Stimulated activated CD4-positive, alpha-beta T cell treated with anti-CD3 and anti-CD28 coated beads, Interleukin-1b, Interleukin-23, amount 100 ng/mL, for 1 hour (primary cell): ENCODE measurements at regions not wholly inside any gene's neighbourhood (a gene's known extent, or its start where the extent isn't known, plus 50 kb on each side); places are given as distances from the start of the nearest gene placed in this dataset.

ENCODE experiments used
- DNase-seq, 2 donors: peaks; one replicate each; pipeline ENCODE4 v3.0.0-alpha.2; 2020; ENCODE audit warnings: low read depth in 2 of 2

- no peak for DNase-seq
These were observed 556.6 kb upstream of the RGMA start for GRCh38 chr15:93645594-93645993.

GRCh38 chr15:93644595-93644994 lies 555.6 kb upstream of the RGMA start:
- no peak for DNase-seq

DNA sequence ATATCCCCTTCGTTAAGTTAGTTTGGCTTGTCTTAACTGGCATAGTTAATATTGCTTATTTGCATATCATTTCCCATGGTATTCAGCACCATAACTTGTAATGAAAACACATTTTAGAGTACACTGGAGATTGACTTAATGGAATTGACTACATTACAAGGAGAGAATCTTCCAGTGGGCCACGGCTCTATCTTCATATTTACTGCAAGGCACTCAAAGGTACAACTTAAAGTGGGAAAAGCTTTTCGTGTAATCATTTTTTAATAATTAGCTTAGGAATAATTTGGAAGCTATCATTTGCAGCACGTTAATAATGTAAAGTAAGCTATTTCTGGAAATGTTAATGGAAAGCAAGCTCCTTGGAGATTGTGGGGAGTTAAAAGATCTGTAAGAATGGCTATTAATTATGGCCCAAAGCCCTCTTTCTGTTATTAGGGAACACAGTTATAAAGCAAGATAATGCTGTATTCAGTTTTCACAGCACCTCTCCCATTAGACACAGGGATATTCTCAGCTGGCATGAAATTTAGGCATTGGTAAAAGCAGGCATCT lies 551.5 kb upstream of the RGMA start:
- DNase-seq = no peak

DNA sequence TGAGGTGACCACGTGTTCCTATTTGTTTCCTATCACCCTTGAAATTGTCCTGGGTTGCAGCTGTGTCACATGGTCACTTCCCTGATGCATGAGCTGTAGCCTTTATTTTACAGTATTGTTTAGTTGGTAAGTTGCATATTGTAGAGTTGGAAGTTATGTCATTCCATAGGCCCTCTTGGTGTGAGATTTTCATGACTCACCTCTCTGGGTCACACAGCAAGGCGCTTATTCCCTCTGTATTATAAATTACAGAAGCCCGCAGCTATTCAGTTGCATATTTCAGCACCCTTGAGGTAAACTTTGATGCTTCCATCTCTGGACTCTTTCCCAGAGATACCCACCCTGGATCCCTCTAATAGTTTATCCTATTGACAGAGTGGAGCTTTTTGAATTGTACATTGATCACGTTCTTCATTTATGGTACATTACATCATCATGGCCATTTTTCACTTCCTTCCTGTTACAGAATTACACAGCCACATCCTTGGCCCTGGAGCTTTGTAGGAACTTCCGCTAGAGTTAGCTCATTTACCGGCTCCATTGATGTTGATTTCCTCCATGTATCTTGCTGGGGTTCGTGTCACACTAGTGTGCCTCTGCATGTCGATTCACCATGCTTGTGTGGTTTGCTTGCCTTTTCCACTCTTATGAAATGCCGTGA lies 543.1 kb upstream of the RGMA start:
- DNase-seq = no peak

- DNase-seq = no peak
These were observed 530.6 kb upstream of the RGMA start for GRCh38 chr15:93619597-93619996.

GRCh38 chr15:93617443-93617842 lies 528.4 kb upstream of the RGMA start:
- no peak for DNase-seq

DNA sequence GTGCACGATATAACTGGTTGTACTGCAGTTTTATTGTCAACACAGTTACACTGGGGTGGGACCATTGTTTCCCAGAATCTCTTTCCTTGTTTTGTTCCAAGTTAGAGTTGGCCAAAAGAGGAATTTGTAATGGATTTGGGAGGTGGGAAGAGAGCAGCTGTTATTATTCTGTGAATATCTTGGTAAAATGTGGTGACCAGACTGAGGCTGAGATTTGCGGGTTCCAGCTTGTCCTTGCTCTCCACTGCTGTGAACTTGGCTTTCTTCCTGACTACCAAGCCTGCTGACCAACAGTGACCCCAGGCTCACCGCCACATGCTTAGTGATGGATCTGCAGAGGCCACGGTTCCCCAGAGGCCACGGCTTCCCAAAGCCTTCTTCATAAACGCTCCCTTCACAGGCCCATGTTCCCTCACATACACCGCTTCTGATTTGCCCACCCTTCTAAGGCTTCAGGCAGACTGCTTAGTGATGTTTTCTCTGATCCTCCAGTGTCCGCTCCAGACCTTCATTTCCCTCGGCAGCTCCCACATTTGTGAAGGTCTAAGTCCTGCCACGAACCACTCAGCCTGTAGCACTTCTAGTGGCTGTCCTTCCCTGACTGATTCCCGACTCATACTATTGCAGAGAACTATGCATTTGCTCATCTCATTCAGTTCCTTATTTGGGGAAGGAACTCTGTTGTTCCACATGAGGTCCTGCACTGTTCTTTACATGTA lies 525.5 kb upstream of the RGMA start:
- no peak for DNase-seq

DNA sequence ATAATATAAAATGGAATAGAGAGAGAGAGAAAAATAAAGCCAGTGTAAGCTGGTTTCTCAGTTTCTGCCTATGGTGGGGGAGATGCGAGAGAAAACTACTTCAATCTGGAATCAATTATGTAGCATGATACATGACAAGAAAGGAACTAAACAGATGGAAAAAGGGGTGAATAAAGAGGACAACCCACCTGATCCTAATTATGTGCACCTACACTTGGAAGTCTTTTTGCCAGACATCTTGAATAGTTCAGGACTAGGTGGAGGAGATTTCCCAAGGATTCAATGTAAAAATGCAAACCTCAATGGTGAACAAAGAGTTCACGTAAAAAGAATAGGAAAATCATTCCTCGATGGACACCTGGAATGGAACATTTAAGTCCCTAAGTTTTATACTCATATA lies 524.4 kb upstream of the RGMA start:
- no peak for DNase-seq

DNA sequence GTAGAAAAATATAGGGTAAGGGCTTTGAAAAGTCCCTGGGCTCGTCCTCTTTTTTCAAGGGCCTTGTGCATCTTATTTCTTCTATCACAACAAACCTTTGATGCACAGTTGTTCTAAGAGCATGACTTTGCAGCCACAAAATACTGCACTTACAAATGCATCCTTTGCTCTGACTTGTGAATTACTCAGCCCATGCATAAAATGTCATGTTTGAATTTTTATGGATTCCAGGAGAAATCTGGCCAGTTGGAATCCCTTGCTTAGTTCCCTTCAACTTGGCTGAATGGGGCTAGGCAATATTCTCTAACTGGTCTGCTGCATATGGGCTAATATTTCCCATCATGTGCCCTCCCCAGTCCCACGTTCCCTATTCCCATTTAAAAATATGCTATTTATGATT lies 523.9 kb upstream of the RGMA start:
- DNase-seq = no peak

- no peak for DNase-seq
These were observed 521.9 kb upstream of the RGMA start for GRCh38 chr15:93610944-93611343.

DNA sequence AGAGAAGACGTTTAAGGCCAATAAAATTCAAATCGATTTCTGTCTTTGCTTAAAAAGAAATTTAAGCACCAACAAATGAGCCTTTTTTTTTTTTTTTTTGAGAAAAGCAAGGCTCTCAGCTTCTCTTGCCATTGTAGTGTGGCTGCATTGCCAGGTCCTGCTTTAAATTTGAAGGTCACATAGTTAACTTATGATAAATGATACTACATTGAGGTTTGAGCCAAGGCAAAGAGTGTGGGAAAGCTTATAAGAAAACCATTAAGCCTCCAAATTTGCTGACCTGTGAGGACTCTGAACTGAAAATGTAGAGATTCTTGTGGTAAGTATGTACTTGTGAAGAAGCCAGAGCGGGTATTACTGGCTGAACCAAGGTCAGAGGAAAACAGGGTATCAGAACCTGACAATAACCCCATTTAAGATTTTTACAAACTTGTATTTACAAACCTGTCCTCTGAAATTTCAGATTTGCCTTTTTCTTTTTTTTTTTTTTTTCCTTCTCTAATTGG lies 519.7 kb upstream of the RGMA start:
- DNase-seq = no peak

DNA sequence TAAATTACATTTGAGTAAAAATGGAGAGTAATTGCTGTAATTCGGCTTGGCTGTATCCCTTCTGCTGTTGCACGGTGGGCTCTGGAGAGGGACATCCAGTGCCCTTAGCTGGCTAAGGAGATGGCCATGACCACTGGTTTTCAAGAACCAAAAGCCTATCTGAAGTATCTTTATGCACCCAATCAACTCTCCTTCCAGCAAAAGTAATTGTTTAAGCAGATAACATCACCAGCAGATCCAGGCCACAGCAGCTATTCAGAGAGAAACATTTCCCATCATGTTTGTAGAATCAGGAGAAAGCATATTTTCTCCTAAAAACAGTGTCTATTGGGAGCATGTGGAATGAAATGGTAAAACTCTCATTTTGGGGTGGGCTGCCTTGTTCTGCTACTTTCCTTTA lies 514.5 kb upstream of the RGMA start:
- no peak for DNase-seq

GRCh38 chr15:93587059-93587521 lies 498.1 kb upstream of the RGMA start:
- DNase-seq = no peak

DNA sequence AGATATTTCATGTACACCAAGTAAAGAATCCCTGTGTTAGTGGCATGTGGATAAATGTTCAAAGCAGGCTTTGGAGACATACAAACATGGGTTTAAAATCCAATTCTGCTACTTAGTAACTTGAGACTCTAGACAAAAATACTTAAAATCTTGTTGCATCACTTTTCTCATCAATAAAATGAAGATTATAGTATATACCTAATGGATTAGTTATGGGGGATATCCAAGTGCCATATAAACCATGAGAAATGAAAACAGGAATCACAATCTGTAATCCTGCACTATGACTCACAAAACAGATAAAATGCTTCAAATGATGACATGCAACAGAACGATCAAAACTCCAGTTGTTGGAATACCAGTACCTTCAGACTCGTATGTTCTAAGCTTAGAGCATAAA lies 496.0 kb upstream of the RGMA start:
- DNase-seq = no peak

DNA sequence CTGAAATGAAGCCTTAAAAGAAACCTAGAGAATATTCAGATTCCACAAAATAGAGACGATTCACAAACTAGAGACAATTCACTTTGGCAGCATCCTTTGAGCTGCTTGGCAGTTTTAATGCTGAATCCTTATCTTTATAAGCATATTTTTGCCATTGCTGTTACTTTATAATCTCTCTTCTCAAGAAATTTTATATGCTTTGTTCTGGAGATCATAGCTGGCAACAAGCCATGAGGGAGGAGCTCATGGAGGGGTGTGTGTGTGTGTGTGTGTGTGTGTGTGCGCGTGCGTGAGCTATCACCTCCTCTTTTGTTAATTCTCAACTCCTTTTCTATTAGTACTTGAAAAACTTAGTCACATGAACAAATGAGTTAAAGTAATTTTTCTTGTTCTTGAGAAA lies 495.0 kb upstream of the RGMA start:
- no peak for DNase-seq

DNA sequence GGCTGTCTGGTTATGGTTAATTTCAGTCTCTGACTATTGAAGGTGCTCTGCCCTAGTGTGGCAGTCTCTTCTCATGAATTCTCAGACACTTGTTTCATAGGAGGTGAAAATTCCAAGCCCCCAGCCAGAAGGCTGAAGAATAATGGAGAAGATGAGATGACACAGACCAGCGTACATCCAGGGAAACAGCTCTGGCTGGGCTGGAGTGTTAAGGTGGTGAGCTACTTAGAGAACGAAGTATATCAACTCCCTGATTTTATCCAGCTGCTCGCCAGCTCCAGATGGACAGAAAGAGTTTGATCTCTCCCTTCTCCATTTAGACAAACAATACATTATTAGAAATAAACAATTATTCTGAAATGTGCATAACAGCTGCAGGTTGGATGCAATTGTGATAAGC lies 494.5 kb upstream of the RGMA start:
- no peak for DNase-seq

- no peak for DNase-seq
These were observed 481.5 kb upstream of the RGMA start for GRCh38 chr15:93570527-93570926.

DNA sequence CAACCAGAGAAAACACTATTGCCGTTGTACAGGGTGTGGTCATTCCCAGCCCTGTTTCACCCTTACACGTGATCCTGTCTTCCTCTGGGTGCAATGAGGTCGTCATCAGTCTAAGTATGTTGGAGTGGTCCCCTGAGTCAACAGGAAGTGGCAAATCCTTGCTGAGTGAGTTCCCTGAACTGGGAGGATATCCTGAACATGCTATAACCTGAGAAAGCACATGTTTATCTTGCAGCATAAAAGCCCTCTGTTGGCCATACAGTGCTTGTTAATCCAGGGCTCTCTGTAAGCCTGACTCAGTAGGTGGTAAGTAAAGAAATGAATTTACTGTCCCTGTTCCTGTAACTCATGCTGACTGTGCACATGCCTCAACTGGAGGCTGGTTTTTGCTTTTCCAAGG lies 477.8 kb upstream of the RGMA start:
- no peak for DNase-seq

DNA sequence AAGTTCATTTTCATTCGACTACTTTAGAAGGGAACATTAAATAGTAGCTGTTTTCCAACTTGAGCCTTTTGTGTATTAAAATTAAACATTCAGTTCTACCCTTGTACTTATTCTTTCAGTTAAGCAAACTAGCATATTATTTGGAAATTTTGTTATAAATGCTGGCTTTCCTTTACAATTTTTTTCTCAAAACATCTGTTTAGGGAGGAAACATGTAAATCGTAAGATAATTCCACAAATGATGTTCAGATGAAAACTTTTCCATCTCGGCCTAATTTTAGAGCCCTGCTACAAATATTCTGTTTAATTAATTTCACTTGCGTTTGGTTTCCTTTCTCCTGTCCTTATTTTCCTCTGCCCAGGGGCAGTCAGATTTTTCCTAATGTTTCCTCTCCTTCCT lies 476.2 kb upstream of the RGMA start:
- DNase-seq = no peak

DNA sequence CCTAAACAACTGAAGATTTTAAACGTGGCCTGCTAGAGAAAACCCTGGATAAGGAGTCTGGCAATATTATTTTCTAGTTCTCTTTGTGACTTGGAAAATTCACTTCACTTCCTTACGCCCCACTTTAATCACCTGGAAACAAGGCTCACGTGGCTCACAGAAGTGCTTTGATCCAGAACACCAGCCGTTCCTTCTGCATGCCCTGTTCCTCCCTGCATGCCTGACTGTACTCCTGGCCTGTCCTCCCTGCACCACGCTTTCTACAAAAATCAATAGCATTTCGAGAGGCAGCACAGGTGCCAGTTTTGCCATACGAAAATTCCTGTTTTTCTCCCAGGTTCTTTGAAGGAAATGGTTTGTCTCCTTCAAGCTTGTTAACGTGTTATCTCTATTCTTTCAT lies 474.2 kb upstream of the RGMA start:
- no peak for DNase-seq

GRCh38 chr15:93562395-93563123 lies 473.5 kb upstream of the RGMA start:
- DNase-seq = no peak

- DNase-seq = no peak
These were observed 468.7 kb upstream of the RGMA start for GRCh38 chr15:93557696-93558095.
